Upper lobe of left lung (tissue), 4 donors: ENCODE measurements at regions not wholly inside any gene's neighbourhood (a gene's known extent, or its start where the extent isn't known, plus 50 kb on each side); places are given as distances from the start of the nearest gene placed in this dataset.
A peak's percentile ranks its signal among the peaks of the same experiment; 100 is the strongest.

Source experiments
- CTCF ChIP-seq, 6 experiments: fragments of 450-650 bp in 4 of 6; fragments of 200-600 bp in 2 of 6; sonication (generic) in 2 of 6; IDR thresholded peaks; one replicate each; pipeline ENCODE4 v1.5.1; 2016 to 2019; ENCODE audit warnings: antibody characterized with exemption in 6 of 6
- EP300 ChIP-seq, 4 donors: sonication (generic); formaldehyde crosslinking; IDR thresholded peaks; one replicate each; pipeline ENCODE4 v1.5.1; 2017; ENCODE audit warnings: antibody characterized with exemption in 4 of 4, control low read depth in 2 of 4
- POLR2A ChIP-seq, 4 donors: fragments of 450-650 bp; IDR thresholded peaks; one replicate each; pipeline ENCODE4 v1.5.1; 2016 to 2017; ENCODE audit warnings: antibody characterized with exemption in 4 of 4, mild to moderate bottlenecking in 2 of 4
- POLR2AphosphoS5 ChIP-seq, 2 donors: sonication (generic); formaldehyde crosslinking; IDR thresholded peaks; one replicate each; pipeline ENCODE4 v1.5.1; 2017; ENCODE audit warnings: antibody characterized with exemption in 2 of 2

GRCh38 chr15:98428253-98428989, 219.9 kb upstream of the IGF1R start:
- no peak for TF ChIP-seq POLR2A (IDR thresholded peaks at IDR 0.05)
- peak; percentile 82 to 93 (median 86) for TF ChIP-seq CTCF (IDR thresholded peaks at IDR 0.05)
- no peak for TF ChIP-seq POLR2AphosphoS5 (IDR thresholded peaks at IDR 0.05)
- TF ChIP-seq EP300 (IDR thresholded peaks at IDR 0.05) = no peak
